Glutamatergic neuron (in vitro differentiated cells): ENCODE measurements at regions not wholly inside any gene's neighbourhood (a gene's known extent, or its start where the extent isn't known, plus 50 kb on each side); places are given as distances from the start of the nearest gene placed in this dataset.
"Not testable (repeated sequence)": the region's sequence is repeated elsewhere in the genome, so short reads cannot be mapped to it uniquely, and the experiment has no call there.

ENCODE experiments used
- DNase-seq: peaks from one replicate; pipeline ENCODE4 v3.0.0; 2022
- H3K27ac Mint-ChIP-seq: one replicate; pipeline ENCODE4 v1.8.0; 2020; ENCODE audit warnings: mild to moderate bottlenecking, mixed read lengths, inconsistent platforms; ENCODE audit not compliant: unreplicated experiment
- H3K27me3 Mint-ChIP-seq: one replicate; pipeline ENCODE4 v1.8.0; 2020; ENCODE audit warnings: mild to moderate bottlenecking, moderate library complexity, mixed read lengths, inconsistent platforms; ENCODE audit not compliant: unreplicated experiment
- H3K36me3 Mint-ChIP-seq: one replicate; pipeline ENCODE4 v1.8.0; 2020; ENCODE audit warnings: mild to moderate bottlenecking, mixed read lengths, inconsistent platforms; ENCODE audit not compliant: unreplicated experiment
- H3K4me1 Mint-ChIP-seq: one replicate; pipeline ENCODE4 v1.8.0; 2020; ENCODE audit warnings: mild to moderate bottlenecking, low read depth, mixed read lengths, inconsistent platforms; ENCODE audit not compliant: unreplicated experiment
- H3K4me3 Mint-ChIP-seq: one replicate; pipeline ENCODE4 v1.8.0; 2020; ENCODE audit warnings: mild to moderate bottlenecking, mixed read lengths, inconsistent platforms; ENCODE audit not compliant: unreplicated experiment
- H3K9me3 Mint-ChIP-seq: one replicate; pipeline ENCODE4 v1.8.0; 2020; ENCODE audit warnings: mild to moderate bottlenecking, moderate library complexity, mixed read lengths, inconsistent platforms; ENCODE audit not compliant: unreplicated experiment
- TF ChIP-seq, protein P1 (sequence below): fragments of 200-600 bp; sonication (generic); IDR thresholded peaks from one replicate; pipeline ENCODE4 v1.5.0; 2021; ENCODE audit not compliant: partially characterized antibody, unreplicated experiment

DNA sequence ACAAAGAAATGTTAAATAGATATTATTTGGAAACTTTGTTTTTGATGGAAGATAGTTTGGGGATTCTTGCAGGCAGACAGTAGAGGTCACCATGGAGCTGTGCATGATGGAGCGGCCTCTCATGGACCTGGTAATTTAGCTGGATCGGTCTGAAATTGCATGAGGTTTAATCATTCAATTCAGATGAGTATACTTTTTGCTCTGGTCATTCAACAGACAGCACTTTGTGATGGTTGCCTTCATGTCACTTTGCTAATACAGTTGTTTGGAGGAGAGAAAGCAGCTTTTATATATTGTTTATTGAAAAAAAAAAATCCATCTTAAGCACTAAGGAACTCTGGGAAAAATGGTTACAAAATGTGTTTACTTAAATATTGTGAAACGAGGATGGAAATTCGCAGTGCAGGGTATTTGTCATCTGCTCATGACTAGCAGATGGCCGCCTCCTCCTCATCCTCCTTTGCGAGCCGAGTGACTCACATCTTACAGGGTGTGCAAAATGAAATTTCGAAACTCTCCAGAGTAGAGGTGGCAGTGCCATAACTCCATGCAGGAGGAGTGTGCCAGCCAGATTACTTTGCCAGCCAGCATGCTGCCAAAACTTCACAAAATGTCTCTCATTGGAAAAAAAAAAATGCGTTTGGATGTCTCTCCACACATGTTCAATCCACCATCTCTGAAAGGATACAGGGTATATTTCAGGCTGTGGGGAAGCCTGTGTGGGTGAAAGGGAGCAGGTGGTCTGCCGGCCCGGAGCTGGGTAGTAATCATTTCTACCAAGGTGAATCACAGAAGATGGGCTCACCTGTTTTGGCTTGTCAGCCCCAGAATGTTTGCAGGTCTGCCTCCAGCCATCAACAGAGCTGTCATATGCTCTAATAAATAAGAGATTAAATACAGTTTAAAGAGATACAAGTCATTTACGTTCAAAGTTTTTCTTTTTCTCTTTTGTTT, 314.9 kb upstream of the DIPK2B start:
- DNase-seq = peak; percentile 18
- Mint-ChIP-seq H3K27ac (no peak overlapping the region), H3K4me3 (no peak overlapping the region), H3K27me3 (no peaks in the 10 kb centered on the region), H3K9me3 (no peaks in the 10 kb centered on the region), H3K36me3 (no peaks in the 10 kb centered on the region), H3K4me1 (peaks cover 1% of the 10 kb centered on the region)
- TF ChIP-seq, protein P1, sequence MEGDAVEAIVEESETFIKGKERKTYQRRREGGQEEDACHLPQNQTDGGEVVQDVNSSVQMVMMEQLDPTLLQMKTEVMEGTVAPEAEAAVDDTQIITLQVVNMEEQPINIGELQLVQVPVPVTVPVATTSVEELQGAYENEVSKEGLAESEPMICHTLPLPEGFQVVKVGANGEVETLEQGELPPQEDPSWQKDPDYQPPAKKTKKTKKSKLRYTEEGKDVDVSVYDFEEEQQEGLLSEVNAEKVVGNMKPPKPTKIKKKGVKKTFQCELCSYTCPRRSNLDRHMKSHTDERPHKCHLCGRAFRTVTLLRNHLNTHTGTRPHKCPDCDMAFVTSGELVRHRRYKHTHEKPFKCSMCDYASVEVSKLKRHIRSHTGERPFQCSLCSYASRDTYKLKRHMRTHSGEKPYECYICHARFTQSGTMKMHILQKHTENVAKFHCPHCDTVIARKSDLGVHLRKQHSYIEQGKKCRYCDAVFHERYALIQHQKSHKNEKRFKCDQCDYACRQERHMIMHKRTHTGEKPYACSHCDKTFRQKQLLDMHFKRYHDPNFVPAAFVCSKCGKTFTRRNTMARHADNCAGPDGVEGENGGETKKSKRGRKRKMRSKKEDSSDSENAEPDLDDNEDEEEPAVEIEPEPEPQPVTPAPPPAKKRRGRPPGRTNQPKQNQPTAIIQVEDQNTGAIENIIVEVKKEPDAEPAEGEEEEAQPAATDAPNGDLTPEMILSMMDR = peak; percentile 12

DNA sequence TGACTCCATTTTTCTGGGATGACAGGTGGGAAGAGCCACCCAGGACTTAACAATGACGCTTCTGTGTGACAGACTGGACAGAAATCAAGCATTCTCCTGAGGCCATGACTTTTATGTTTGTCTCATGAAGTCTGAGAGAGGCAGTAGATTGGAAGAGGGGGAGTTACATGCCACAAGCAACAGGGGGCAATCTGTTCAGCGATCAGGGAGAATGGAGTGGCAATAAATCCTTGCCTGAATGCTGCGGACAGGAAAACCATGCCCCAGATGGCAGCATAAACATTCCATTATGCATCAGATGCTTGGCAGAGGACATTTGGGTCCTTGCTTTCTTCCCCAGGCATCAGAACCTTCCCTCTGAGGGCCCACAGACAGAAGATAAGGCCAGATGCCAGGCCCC, 312.4 kb upstream of the DIPK2B start:
- no peak overlapping the region for H3K4me3 Mint-ChIP-seq
- no peak for DNase-seq
- no peaks in the 10 kb centered on the region for H3K27me3 Mint-ChIP-seq
- no peak overlapping the region for H3K27ac Mint-ChIP-seq
- TF ChIP-seq, protein P1 = no peak
- H3K4me1 Mint-ChIP-seq = peaks cover 1% of the 10 kb centered on the region
- no peaks in the 10 kb centered on the region for H3K9me3 Mint-ChIP-seq
- H3K36me3 Mint-ChIP-seq = no peaks in the 10 kb centered on the region

DNA sequence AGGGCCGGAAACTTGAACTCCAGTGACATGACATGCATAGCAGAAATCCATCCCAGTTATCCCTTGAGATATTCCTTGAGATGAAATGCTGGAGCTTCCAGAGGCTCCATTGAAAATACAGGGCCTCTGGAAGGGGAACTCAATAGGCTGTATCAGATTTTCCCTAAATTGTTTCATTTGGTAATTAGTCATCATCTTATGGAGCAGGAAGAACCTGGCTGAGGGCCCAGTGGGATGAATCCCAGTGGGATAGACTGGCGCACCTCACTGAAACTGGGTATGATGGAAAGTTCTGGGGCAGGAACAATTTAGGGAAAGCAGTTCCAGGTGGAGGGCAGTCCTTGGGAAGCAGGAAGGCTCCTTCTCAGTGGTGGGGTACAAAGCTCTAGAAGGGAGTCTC, 307.8 kb upstream of the DIPK2B start:
- peaks cover 1% of the 10 kb centered on the region for H3K4me1 Mint-ChIP-seq
- H3K9me3 Mint-ChIP-seq = no peaks in the 10 kb centered on the region
- no peaks in the 10 kb centered on the region for H3K36me3 Mint-ChIP-seq
- H3K4me3 Mint-ChIP-seq = no peak overlapping the region
- no peak for DNase-seq
- no peaks in the 10 kb centered on the region for H3K27me3 Mint-ChIP-seq
- H3K27ac Mint-ChIP-seq = no peak overlapping the region
- TF ChIP-seq, protein P1 = no peak

DNA sequence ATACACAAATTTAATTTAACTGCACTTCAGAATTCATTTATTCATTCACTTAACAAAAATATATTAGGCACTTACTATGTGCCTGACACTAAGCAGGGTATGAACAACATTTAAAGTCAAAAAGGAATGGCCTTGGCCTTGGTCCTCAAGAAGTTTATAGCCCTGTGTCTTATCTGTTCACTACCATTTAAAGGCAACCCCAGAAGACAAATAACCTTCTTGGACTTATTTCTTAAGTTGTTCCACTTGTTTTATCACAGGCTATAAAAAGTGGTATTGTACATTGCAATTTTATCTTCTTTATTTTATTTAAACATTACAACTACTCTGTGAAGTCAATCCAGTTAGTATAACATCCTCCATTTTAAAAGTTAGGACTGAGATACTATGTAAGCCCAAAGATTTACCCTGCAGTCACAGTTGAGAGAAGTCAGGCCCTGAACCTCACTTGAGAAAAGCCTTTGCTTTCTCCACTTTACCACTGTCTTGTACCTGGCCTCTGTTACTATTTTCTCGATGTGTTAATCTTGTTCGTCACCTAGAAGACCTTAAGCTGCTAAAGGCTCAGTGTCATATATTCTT, 305.6 kb upstream of the DIPK2B start:
- Mint-ChIP-seq H3K27me3 (no peaks in the 10 kb centered on the region), H3K27ac (no peak overlapping the region), H3K9me3 (no peaks in the 10 kb centered on the region), H3K4me1 (no peaks in the 10 kb centered on the region), H3K4me3 (no peak overlapping the region), H3K36me3 (no peaks in the 10 kb centered on the region)
- DNase-seq = no peak
- TF ChIP-seq, protein P1 = no peak

DNA sequence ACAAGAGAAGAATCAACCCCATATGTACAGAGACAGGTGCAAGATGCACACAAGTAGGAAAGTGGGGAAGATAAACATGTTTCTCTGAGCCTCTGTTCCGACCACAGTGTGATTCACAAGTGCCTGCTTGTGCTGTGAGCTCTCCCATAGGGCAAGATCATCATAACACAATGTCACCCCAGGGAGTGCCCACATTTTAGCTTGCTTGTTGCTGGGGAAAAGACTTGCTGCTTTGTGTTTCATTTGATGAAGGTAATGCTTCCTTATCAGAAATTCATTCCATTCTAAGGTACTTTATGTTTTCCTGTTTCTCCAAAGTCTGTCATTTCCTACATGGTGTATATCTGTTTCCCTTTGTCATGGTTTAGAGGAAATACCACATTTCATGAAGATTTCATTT, 304.5 kb upstream of the DIPK2B start:
- Mint-ChIP-seq H3K27me3 (no peaks in the 10 kb centered on the region), H3K27ac (no peak overlapping the region), H3K9me3 (no peaks in the 10 kb centered on the region), H3K4me1 (no peaks in the 10 kb centered on the region), H3K4me3 (no peak overlapping the region), H3K36me3 (no peaks in the 10 kb centered on the region)
- TF ChIP-seq, protein P1 = no peak
- DNase-seq = no peak

DNA sequence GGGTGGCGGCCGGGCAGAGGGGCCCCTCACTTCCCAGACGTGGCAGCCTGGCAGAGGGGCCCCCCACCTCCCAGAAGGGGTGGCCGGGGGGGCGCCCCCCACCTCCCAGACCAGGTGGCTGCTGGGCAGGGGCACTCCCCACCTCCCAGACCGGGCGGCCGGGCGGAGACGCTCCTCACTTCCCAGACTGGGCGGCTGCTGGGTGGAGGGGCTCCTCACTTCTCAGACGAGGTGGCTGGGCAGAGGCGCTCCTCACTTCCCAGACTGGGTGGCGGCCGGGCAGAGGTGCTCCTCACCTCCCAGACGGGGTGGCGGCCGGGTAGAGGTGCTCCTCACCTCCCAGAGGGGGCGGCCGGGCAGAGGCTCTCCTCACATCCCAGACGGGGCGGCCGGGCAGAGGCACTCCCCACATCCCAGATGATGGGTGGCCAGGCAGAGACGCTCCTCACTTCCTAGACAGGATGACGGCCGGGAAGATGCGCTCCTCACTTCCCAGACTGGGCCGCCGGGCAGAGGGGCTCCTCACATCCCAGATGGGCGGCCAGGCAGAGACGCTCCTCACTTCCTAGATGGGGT, 303.2 kb upstream of the DIPK2B start:
- not testable (repeated sequence) for H3K27me3 Mint-ChIP-seq, DNase-seq, H3K9me3 Mint-ChIP-seq, H3K4me3 Mint-ChIP-seq, H3K36me3 Mint-ChIP-seq, H3K4me1 Mint-ChIP-seq, H3K27ac Mint-ChIP-seq
